Smooth muscle cell (in vitro differentiated cells): ENCODE measurements at regions not wholly inside any gene's neighbourhood (a gene's known extent, or its start where the extent isn't known, plus 50 kb on each side); places are given as distances from the start of the nearest gene placed in this dataset.

Experiments
- DNase-seq: peaks from one replicate; lab custom pipeline; 2025; ENCODE audit not compliant: unreplicated experiment; lab: John Stamatoyannopoulos, UW
- H2AFZ ChIP-seq: fragments of 200-600 bp; sonication (generic); 2 replicates; pipeline ENCODE4 v1.6.0; 2016; ENCODE audit warnings: antibody characterized with exemption, low read depth, mild to moderate bottlenecking
- H3F3A ChIP-seq: fragments of 200-600 bp; sonication (generic); 2 replicates; pipeline ENCODE4 v1.6.0; 2017; ENCODE audit warnings: antibody characterized with exemption, low read depth
- H3K27ac ChIP-seq: fragments of 200-600 bp; sonication (generic); 2 replicates; pipeline ENCODE4 v1.5.1; 2016; ENCODE audit warnings: low read depth, mild to moderate bottlenecking
- H3K27me3 ChIP-seq: fragments of 200-600 bp; sonication (generic); 2 replicates; pipeline ENCODE4 v1.6.1; 2016; ENCODE audit warnings: low read depth, mild to moderate bottlenecking
- H3K36me3 ChIP-seq: fragments of 200-600 bp; sonication (generic); 2 replicates; pipeline ENCODE4 v1.5.1; 2016; ENCODE audit warnings: low read depth
- H3K4me1 ChIP-seq: fragments of 200-600 bp; sonication (generic); 2 replicates; pipeline ENCODE4 v1.5.1; 2016; ENCODE audit warnings: low read depth
- H3K4me2 ChIP-seq: fragments of 200-600 bp; sonication (generic); 2 replicates; pipeline ENCODE4 v1.6.0; 2016; ENCODE audit warnings: mild to moderate bottlenecking
- H3K4me3 ChIP-seq: fragments of 200-600 bp; sonication (generic); 2 replicates; pipeline ENCODE4 v1.5.1; 2016; ENCODE audit warnings: mild to moderate bottlenecking
- H3K79me2 ChIP-seq: fragments of 200-600 bp; sonication (generic); 2 replicates; pipeline ENCODE4 v1.6.0; 2016; ENCODE audit warnings: low read depth, mild to moderate bottlenecking
- H3K9ac ChIP-seq: fragments of 200-600 bp; sonication (generic); 2 replicates; pipeline ENCODE4 v1.6.0; 2016; ENCODE audit warnings: low read depth
- H3K9me3 ChIP-seq: fragments of 200-600 bp; sonication (generic); replicated peaks from 2 replicates; pipeline ENCODE4 v1.5.1; 2016; ENCODE audit warnings: low read depth
- H4K20me1 ChIP-seq: fragments of 200-600 bp; sonication (generic); 2 replicates; pipeline ENCODE4 v1.6.0; 2016; ENCODE audit warnings: low read depth
- WGBS: methylation state at CpG from one replicate; pipeline ENCODE4 v1.1.7; 2016; ENCODE audit warnings: low lambda C conversion rate; 5-methylcytosine and 5-hydroxymethylcytosine counted together
- TF ChIP-seq, protein P1 (sequence below): fragments of 200-600 bp; sonication (generic); IDR thresholded peaks from 2 replicates; pipeline ENCODE4 v1.5.1; 2017; ENCODE audit warnings: borderline replicate concordance, mild to moderate bottlenecking, antibody characterized with exemption; ENCODE audit not compliant: insufficient read depth, poor library complexity, severe bottlenecking

DNA sequence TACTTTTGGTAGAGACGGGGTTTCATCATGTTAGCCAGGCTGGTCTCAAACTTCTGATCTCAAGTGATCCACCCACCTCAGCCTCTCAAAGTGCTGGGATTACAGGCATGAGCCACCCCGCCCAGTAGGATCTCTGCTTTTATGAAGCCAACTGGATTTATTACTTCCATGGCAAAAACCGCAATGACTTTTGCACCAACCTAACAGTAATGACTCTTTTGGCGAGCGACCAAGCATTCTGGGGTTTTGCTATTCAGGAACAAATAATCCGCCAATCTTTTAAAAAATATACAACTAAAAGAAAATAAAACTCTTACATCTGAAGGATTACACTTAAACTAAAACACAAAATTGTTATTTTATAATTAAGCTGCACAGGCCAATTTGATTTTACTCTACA, 260.6 kb downstream of the ZEB2 start:
- no peak for DNase-seq
- Histone ChIP-seq H2AFZ (no peak overlapping the region), H3K4me1 (no peaks in the 10 kb centered on the region), H3K79me2 (peaks cover 23% of the 10 kb centered on the region), H4K20me1 (no peaks in the 10 kb centered on the region), H3K36me3 (peaks cover 3% of the 10 kb centered on the region), H3K4me3 (no peak overlapping the region), H3K27ac (no peak overlapping the region), H3K4me2 (no peak overlapping the region), H3K9me3 (no peaks in the 10 kb centered on the region), H3K27me3 (no peaks in the 10 kb centered on the region), H3F3A (no peaks in the 10 kb centered on the region), H3K9ac (no peak overlapping the region)
- WGBS, result 97% methylated on average over 6 of the region's 6 CpGs
- TF ChIP-seq, protein P1, sequence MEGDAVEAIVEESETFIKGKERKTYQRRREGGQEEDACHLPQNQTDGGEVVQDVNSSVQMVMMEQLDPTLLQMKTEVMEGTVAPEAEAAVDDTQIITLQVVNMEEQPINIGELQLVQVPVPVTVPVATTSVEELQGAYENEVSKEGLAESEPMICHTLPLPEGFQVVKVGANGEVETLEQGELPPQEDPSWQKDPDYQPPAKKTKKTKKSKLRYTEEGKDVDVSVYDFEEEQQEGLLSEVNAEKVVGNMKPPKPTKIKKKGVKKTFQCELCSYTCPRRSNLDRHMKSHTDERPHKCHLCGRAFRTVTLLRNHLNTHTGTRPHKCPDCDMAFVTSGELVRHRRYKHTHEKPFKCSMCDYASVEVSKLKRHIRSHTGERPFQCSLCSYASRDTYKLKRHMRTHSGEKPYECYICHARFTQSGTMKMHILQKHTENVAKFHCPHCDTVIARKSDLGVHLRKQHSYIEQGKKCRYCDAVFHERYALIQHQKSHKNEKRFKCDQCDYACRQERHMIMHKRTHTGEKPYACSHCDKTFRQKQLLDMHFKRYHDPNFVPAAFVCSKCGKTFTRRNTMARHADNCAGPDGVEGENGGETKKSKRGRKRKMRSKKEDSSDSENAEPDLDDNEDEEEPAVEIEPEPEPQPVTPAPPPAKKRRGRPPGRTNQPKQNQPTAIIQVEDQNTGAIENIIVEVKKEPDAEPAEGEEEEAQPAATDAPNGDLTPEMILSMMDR, result no peak

DNA sequence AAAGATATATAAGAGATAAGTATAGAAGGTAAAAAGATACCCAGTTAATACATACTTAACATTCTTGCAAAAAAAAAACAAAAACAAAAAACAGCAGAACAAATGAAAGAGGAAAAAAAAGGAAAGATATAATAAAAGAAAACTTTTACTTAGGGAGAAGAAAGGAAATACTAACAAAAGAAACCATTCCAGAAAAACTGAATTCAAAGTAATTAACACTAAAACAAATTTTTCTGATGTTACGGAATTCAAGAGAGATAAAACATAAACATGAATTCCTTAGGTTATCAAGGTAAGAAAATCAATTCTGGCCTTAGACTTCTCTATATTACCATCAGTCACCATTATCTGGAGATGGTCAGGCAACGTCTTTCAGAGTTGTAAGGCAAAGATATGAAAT, 261.8 kb downstream of the ZEB2 start:
- no peak for DNase-seq
- no peaks in the 10 kb centered on the region for H3K4me1 ChIP-seq
- no peaks in the 10 kb centered on the region for H3F3A ChIP-seq
- H3K27me3 ChIP-seq, result no peaks in the 10 kb centered on the region
- H4K20me1 ChIP-seq, result no peaks in the 10 kb centered on the region
- peaks cover 23% of the 10 kb centered on the region for H3K79me2 ChIP-seq
- no peak overlapping the region for H3K4me3 ChIP-seq
- H3K9ac ChIP-seq, result no peak overlapping the region
- WGBS, result 94% methylated on average over 2 of the region's 2 CpGs
- peaks cover 3% of the 10 kb centered on the region for H3K36me3 ChIP-seq
- H3K27ac ChIP-seq, result no peak overlapping the region
- H3K9me3 ChIP-seq, result no peaks in the 10 kb centered on the region
- TF ChIP-seq, protein P1, result no peak
- H3K4me2 ChIP-seq, result no peak overlapping the region
- H2AFZ ChIP-seq, result no peak overlapping the region

DNA sequence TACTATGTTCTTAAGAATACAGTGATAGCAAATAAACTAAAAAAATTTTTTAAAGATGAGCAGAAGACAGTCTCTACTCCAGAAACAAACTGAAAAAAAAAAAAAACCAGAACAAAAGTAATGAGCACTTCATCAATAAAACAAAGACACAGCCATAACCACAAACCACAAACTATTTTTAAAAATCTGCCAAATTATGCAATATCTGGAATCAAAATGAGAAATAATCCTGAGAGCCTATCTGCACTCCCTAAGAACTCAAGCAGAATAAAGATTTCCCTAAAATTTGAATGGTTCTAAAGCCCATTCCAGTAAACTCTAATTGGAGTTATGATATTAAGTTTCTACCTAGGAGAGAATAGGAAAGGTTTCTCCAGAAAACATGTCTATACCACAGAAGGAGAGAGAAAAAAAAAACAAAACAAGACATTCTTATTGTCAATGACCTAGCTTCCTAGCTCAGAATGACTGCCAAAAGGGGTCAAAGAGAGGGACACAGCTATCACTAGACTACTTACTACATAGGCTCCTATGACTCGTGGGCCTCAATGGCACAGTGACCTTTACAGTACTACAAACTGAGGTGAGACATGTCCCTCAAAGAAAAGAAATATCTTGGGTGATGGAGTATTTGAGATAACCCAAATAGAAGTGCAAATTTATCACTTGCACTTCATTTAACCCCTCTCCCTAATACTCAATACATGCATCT, 262.8 kb downstream of the ZEB2 start:
- TF ChIP-seq, protein P1, result no peak
- Histone ChIP-seq H2AFZ (no peak overlapping the region), H3K4me3 (no peak overlapping the region), H3K79me2 (peaks cover 23% of the 10 kb centered on the region), H3F3A (no peaks in the 10 kb centered on the region), H3K36me3 (peaks cover 3% of the 10 kb centered on the region), H3K9me3 (peaks cover 5% of the 10 kb centered on the region), H4K20me1 (no peaks in the 10 kb centered on the region), H3K9ac (no peak overlapping the region), H3K4me2 (no peak overlapping the region), H3K27ac (no peak overlapping the region), H3K4me1 (no peaks in the 10 kb centered on the region), H3K27me3 (no peaks in the 10 kb centered on the region)
- 96% methylated on average over 1 of the region's 1 CpG for WGBS
- DNase-seq, result no peak
